Activated CD4-positive, alpha-beta T cell treated with anti-CD3 and anti-CD28 coated beads for 4 hours (primary cell): ENCODE measurements at regions not wholly inside any gene's neighbourhood (a gene's known extent, or its start where the extent isn't known, plus 50 kb on each side); places are given as distances from the start of the nearest gene placed in this dataset.
"Not testable (repeated sequence)": the region's sequence is repeated elsewhere in the genome, so short reads cannot be mapped to it uniquely, and the experiment has no call there.

Experiments used
- DNase-seq, 2 donors: peaks; one replicate each; pipeline ENCODE4 v3.0.0-alpha.2; 2020

GRCh38 chr1:234836776-234837357 is 226.9 kb upstream of the IRF2BP2 start:
- DNase-seq = no peak

- no peak for DNase-seq
Measured at GRCh38 chr1:234836045-234836681, 226.2 kb upstream of the IRF2BP2 start.

- DNase-seq = no peak
Measured at GRCh38 chr1:234835239-234835638, 225.3 kb upstream of the IRF2BP2 start.

DNA sequence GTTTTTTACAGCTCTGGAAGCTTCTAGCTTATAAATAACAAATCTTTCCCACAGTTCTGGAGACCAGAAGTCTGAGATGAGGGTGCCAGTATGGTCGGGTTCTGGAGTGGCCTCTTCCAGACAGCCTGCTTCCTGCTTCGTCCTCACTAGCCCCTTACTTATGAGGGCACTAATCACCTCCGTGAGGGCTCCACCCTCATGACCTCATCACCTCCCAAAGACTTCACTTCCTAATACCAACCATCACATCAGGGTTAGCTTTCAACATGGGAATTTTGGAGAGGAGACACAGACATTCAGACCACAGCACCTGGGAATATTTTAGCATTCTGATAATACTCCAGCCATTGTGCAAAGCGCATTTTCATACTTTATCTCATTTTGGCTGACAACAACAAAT is 223.7 kb upstream of the IRF2BP2 start:
- no peak for DNase-seq

DNA sequence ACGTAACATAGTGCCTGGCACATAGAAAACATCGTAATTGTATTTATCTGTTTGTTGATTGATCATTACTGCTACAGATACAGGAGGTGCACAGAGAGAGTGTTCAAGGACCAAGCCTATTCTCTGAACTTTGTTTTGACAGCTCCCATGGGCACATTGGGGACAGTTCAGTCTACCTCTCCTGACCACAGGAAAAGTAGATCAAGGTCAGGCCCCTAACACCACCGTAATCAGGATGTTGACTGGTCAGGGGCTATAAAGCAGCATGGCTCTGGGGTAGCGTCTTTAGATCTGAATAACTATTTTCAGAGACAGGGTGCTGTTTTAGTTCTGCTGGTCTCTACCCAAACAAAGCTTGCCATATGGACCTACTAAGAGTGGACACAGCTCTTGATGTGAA is 223.1 kb upstream of the IRF2BP2 start:
- DNase-seq = no peak

GRCh38 chr1:234827656-234828055 is 217.7 kb upstream of the IRF2BP2 start:
- no peak for DNase-seq

DNA sequence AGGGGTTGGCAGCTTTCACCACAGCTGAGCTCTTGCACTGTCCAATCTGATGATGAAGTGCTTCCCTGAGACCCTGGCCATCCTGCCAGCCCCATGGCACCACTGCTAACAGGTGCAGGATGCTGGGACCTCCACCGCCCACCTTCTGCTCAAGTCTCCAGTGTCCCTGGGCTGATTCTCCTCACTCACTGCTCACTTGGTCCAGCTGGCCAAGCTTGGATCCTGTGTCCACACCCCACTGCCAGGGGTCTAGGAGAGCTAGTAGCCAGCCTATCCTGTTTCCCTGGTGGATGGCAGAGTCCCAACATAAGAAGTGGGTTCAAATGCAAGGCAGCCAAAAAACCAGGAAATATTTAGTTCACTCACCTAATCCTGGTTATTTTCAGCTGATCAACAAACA is 217.2 kb upstream of the IRF2BP2 start:
- no peak for DNase-seq

DNA sequence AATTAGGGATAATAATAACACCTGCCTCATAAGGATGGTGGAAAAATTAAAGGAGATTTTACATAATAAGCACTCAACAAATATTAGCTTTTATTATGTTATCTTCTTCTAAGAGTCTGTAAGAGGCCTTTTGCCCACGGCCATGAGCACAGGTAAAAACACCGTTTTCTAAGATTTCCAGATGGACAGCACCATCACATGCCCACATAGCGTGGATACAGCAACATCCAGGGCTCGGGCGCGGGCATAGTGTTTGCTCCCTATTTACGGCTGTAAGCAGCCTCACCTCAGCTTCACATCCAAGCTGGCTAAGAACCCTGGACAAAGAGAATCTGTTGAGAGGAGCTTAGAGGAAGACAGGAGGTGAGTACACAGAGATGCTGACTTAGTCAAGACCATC is 216.4 kb upstream of the IRF2BP2 start:
- no peak for DNase-seq

- DNase-seq = no peak
Measured at GRCh38 chr1:234825498-234826165, 215.7 kb upstream of the IRF2BP2 start.

- DNase-seq = not testable (repeated sequence)
Measured at GRCh38 chr1:234824836-234825235, 214.9 kb upstream of the IRF2BP2 start.

GRCh38 chr1:234823191-234824176 is 213.5 kb upstream of the IRF2BP2 start:
- no peak for DNase-seq

DNA sequence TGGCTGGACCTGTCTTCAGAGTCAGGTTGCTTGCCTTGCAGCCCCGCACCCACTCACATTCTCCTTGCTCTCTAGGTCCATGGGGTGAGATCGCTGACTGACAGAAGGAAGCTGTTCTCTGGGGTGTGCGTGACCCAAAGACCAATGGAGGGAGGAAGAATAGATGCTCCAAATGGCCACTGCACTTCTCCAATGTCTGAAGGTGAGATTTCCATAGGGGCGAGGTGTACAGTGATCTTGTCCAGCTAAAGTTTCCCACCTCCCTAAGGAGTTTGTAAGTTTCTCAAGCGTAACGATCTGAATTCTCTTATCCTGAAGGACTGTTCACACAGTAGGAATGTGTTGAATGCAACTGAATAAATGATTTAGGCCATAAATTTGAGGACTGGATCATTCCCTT is 211.9 kb upstream of the IRF2BP2 start:
- DNase-seq = no peak

DNA sequence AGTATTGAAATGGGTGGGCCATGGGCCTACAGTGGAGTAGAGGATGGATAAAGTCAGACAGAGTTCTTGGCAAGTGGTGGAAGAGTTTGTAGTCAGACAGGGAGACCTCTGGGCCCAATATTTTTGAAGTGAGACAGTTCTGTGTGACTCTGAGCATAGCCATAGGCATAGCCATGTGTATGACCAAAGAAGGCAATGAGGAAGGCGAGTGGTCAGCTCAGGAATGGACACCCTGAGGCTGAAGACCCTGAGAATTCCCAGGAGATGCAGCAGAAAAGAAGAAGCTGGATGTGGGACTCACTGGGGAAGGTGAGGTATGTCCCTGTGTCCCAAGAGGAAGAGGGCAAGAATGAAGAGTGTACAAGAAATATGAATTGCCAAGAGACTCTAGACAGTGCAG is 210.6 kb upstream of the IRF2BP2 start:
- DNase-seq = no peak

DNA sequence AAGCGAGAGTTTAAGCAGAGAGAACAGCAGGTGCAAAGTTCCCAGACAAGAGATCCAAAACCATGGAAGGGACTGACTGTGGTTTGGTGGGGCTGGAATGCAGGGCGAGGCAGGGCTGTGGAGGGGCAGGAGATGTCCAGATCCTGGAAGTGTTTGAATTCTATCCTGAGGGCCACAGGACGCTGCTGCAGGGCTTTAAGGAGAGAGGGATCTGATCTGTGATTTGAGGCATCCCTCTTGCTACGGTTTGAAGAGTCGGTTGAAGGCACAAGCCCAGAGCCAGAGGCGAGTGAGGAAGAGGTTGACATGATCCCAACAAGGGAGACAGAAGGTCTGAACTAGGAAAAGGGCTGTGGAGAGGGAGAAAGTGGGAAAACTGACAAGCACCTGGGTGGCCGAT is 209.9 kb upstream of the IRF2BP2 start:
- not testable (repeated sequence) for DNase-seq

GRCh38 chr1:234818040-234818387 is 208.0 kb upstream of the IRF2BP2 start:
- not testable (repeated sequence) for DNase-seq

GRCh38 chr1:234817313-234818039 is 207.5 kb upstream of the IRF2BP2 start:
- not testable (repeated sequence) for DNase-seq

DNA sequence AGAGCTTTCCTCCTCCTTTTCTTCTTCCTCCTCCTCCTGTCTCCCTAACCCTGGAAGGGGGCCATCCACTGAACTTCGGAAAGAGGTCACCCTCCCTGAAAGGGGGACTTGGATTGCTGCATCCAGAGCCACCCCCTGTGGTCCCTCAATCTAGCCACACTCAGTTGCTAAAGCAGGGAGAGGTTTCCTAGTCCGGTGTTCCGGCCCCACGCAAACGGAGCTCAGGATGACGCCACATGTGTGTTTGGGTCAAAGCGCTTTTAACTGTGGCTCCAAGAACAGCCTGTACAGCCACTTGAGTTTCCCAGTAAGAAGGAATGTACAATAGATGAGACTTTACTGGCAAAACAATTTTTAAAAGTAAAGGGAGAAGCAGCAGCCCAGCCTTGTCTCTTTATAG is 206.9 kb upstream of the IRF2BP2 start:
- not testable (repeated sequence) for DNase-seq

DNA sequence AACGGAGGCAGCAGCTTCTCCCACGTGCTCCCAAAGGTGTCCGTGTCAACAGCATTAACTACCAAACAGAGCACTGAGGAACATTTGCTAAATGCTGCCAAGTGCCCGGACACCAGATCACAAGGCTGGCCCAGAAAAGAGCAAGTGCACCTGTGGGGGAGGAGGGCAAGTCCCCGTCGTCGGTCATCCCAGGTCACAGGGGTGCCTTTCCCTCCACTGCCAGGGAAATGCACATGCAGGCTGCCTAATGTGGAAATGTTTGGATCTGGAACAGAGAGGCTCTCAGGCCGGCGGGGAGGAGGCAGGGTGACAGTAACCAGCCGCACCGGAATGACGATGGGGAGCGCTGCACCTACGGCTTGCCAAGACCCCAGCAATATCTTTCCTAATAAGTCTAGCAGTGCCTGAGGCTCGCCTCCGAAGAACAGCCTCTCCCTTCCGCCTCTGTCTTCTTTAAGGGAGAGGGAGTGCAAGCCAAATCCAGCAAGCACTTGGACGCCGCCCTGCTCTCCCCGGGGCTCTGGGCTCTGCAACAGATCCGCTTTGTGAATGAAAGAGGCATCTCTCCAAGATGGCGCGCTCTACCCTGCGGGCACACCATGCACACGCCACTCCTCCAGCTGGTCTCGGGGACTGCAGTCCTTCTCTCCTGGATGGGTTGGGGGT is 206.3 kb upstream of the IRF2BP2 start:
- DNase-seq = not testable (repeated sequence)

- DNase-seq = not testable (repeated sequence)
Measured at GRCh38 chr1:234815295-234815815, 205.4 kb upstream of the IRF2BP2 start.

DNA sequence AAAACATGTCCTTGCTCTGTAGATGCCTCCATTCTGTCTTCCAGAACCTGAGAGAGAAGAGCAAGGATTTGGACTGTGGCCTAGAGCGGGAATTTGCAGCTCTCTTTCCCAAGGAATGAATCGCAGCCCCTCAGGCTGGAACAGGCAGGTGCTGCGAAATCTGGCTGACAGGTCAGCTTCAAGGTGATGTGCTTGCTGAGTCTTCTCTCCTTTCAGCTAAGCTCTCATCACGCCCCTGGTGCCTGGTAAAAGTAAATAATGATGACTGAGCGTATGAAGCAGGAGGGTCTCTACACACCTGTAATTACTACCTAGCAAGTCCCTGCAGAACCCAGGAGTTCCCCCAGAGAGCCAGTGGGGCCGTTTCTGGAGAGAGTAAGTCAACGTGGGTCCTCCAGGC is 204.3 kb upstream of the IRF2BP2 start:
- DNase-seq = not testable (repeated sequence)

DNA sequence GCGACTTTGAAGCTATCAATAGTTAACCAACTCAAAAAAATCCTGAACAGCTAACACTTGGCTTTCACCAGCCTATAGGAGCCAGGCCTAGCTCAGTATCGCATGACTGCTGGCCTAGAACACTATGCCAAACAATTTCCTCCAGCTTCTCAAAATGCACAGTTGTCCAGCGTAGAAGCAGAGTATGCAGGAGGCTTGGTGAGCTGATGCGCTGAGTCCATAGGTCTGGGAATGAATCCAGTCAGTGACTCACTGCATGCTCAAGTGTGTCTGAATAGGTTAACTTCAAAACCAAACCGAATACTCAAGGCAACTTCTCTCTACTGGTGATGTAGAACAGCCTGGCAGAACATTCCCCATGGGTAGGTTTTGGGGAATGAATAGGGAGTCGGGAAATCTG is 201.8 kb upstream of the IRF2BP2 start:
- DNase-seq = not testable (repeated sequence)

- DNase-seq = not testable (repeated sequence)
Measured at GRCh38 chr1:234810726-234811125, 200.7 kb upstream of the IRF2BP2 start.
